Ectodermal cell (in vitro differentiated cells): ENCODE measurements at regions not wholly inside any gene's neighbourhood (a gene's known extent, or its start where the extent isn't known, plus 50 kb on each side); places are given as distances from the start of the nearest gene placed in this dataset.

Experiments used
- H3K27ac ChIP-seq: 2 replicates; pipeline ENCODE4 v1.7.0; 2013; ENCODE audit warnings: mild to moderate bottlenecking, low read depth, low read length; ENCODE audit not compliant: insufficient read depth, poor library complexity, severe bottlenecking
- H3K27me3 ChIP-seq: 2 replicates; pipeline ENCODE4 v1.7.0; 2013; ENCODE audit warnings: mild to moderate bottlenecking, low read length; ENCODE audit not compliant: insufficient read depth, control insufficient read depth, poor library complexity, severe bottlenecking
- H3K36me3 ChIP-seq: one replicate; pipeline ENCODE4 v1.7.0; 2013; ENCODE audit warnings: low read length; ENCODE audit not compliant: control insufficient read depth, insufficient read depth
- H3K4me1 ChIP-seq: one replicate; pipeline ENCODE4 v1.7.0; 2013; ENCODE audit warnings: low read length; ENCODE audit not compliant: control insufficient read depth, insufficient read depth
- H3K4me3 ChIP-seq: 2 replicates; pipeline ENCODE4 v1.7.0; 2013; ENCODE audit warnings: low read depth, low read length, control low read depth; ENCODE audit not compliant: insufficient read depth
- H3K9me3 ChIP-seq: 2 replicates; pipeline ENCODE4 v1.7.0; 2013; ENCODE audit warnings: mild to moderate bottlenecking, low read length, moderate library complexity; ENCODE audit not compliant: control insufficient read depth
- WGBS, 2 experiments: methylation state at CpG; one replicate each; pipeline ENCODE4 v1.1.7; 2013; ENCODE audit warnings: missing lambda C conversion rate in 2 of 2; 5-methylcytosine and 5-hydroxymethylcytosine counted together

DNA sequence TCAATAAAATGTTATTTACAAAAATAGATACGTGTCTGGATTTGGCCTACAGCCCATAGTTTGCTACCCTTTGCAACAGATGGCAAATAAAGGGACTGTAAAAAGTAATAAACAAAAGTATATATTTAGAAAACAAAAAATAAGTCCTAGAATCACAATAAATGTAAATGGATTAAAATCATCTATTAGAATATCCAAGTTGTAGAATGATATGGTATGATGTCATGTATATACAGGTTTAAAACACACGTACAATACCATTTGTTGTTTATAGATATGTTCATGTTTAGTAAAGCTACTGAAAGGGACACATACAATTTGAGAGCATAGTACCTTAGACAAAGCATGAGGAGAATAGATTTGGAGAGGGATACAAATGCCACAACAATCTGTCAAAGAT is 219.5 kb downstream of the BCL11B start:
- no peaks in the 10 kb centered on the region for H3K9me3 ChIP-seq
- no peaks in the 10 kb centered on the region for H3K36me3 ChIP-seq
- no peaks in the 10 kb centered on the region for H3K27me3 ChIP-seq
- H3K4me3 ChIP-seq, result no peak overlapping the region
- peaks cover 3% of the 10 kb centered on the region for H3K4me1 ChIP-seq
- 83% methylated on average over 1 of the region's 2 CpGs; no CpG with 5 or more reads in 1 of the 2 experiments for WGBS, 2 experiments
- H3K27ac ChIP-seq, result no peak overlapping the region

DNA sequence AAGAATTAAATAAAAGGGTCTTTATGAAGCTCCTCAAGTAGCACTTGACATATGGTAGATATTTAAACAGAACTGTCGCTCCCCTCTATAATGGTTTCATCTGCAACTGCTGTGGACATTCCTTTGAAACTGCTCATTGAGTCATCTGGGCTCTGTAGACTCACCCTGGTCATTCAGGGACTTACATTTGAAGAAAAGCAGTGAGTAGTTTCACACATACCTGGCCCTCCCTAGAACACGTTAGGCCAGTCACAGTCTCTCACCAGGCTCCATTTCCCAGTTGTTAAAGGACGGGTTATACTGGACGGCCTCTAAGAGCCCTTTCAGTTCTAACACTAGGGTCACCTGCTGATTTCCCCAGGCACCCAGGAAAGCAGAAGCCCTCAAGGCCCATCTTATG is 217.0 kb downstream of the BCL11B start:
- Histone ChIP-seq H3K4me3 (no peak overlapping the region), H3K4me1 (no peaks in the 10 kb centered on the region), H3K9me3 (no peaks in the 10 kb centered on the region), H3K27me3 (no peaks in the 10 kb centered on the region), H3K36me3 (no peaks in the 10 kb centered on the region), H3K27ac (no peak overlapping the region)
- 77 to 87% methylated on average over 4 of the region's 4 CpGs for WGBS, 2 experiments

DNA sequence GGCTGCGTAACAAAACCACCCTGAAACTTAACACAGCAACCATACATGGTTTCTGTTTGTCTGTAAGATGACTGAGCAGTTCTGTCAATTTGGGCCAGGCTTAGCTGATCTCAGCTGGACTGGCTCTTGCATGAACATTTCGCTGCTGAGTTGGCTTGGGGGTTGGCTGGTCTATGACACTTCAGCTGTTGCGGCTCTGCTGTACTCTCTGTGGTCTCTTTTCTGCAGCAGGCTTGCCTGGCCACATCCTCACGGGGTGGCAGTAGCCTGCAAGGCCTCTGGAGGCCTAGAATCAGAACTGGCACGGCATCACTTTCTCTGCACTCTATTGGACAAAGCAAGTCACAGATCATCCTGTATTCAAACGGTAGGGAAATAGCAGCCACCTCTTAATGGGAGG is 216.2 kb downstream of the BCL11B start:
- no peaks in the 10 kb centered on the region for H3K27me3 ChIP-seq
- no peaks in the 10 kb centered on the region for H3K9me3 ChIP-seq
- 83 to 84% methylated on average over 6 of the region's 6 CpGs for WGBS, 2 experiments
- no peak overlapping the region for H3K27ac ChIP-seq
- no peaks in the 10 kb centered on the region for H3K36me3 ChIP-seq
- no peaks in the 10 kb centered on the region for H3K4me1 ChIP-seq
- H3K4me3 ChIP-seq, result no peak overlapping the region

DNA sequence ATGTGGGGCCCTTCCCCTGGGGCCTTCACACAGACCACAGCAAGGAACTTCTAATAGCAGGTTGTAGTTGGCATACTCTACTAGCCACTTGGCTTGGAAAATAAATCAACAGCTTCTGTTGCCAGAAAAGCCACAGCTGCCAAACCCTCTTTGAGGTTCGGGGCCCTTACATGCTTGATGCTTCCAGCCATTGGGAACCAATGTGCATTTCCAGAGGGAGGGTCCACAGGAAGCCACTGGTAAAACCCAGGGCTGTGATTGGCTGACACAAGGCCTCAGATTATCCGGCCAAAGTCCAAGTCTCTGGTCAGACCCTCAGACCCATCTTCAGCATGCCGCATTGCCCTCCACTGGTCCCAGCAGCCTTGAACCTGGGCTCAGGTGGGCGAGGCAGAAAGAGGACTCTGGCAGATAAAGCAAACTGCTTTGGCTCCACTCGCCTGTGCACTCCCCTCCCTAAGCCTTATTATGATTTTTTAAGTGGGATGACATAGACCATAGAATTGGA is 214.4 kb downstream of the BCL11B start:
- H3K36me3 ChIP-seq, result no peaks in the 10 kb centered on the region
- WGBS, 2 experiments, result 92 to 94% methylated on average over 5 of the region's 5 CpGs
- H3K4me3 ChIP-seq, result no peak overlapping the region

DNA sequence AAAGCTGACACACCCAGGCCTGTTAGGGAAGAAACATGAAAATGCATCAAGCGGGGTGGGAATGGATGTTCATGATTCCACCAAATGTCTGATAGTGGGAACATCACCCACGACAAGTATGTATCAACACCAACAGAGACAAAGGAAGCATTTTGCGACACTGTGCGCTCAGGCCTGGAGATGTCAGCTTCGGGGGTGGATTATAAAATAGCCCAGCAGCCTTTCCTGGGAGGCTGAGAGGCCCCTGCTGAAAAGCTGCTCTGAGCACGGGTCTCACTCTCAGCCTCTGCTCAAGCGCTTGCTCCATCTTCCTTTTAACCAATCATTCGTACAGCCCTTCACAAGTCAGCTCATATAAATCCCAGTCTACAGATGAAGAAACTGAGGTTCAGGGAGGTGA is 213.5 kb downstream of the BCL11B start:
- Histone ChIP-seq H3K36me3 (no peaks in the 10 kb centered on the region), H3K27ac (no peak overlapping the region), H3K4me1 (no peaks in the 10 kb centered on the region), H3K4me3 (no peak overlapping the region), H3K9me3 (no peaks in the 10 kb centered on the region), H3K27me3 (no peaks in the 10 kb centered on the region)
- WGBS, 2 experiments, result 91 to 94% methylated on average over 8 of the region's 8 CpGs

More for the DNA sequence above, 214.4 kb downstream of the BCL11B start:
- H3K4me1 ChIP-seq, result no peaks in the 10 kb centered on the region
- no peaks in the 10 kb centered on the region for H3K9me3 ChIP-seq
- no peaks in the 10 kb centered on the region for H3K27me3 ChIP-seq
- no peak overlapping the region for H3K27ac ChIP-seq

DNA sequence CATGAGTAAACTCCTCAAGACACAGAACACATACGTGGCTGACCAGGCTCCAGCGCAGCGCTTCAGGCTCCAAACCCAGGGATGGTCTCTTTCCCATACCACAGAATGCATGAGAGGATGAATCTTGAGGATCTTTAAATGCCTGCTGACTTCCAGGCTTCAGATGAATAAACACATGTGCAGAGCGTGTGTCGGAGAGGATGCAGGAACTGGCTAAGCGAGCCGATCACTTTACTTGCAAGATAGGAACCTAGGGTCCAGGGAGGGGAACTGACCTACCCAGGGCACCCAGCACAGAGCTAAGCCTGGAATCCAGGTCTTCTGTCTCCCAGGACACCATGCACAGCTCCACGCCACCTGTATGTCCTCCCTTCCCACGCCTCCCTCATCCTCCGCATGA is 209.8 kb downstream of the BCL11B start:
- Histone ChIP-seq H3K4me1 (no peaks in the 10 kb centered on the region), H3K36me3 (no peaks in the 10 kb centered on the region), H3K27ac (no peak overlapping the region), H3K27me3 (no peaks in the 10 kb centered on the region), H3K9me3 (no peaks in the 10 kb centered on the region), H3K4me3 (no peak overlapping the region)
- 94 to 95% methylated on average over 10 of the region's 10 CpGs for WGBS, 2 experiments

DNA sequence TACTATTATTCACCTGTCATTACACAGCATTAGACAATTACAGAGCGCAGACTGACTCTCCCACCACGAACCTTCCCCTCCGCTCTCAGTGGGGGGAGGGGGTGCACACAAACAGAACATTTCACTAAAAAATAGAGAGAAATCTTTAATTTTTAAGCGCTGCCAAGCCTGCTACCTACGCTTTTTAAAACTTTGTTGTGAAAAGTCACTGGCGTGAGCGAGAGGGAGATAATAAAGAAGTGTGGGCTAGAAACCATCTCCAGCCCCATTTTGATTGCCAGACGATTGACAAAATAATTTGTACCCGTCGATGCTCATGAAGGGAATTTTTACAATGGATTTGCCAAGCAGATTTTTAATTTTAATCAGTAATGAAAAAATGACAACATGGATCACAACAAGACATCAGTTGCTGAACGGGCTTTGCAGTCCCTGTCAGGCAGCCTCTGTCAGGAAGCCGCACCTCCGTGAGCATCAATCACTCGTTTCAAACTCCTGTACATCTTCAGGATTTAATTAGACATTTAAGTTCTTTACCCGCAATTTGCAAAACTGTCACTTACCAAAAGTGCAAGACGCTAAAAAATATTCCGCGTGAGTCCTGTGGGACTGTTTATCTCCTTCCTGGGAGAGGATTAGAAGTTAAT is 209.1 kb downstream of the BCL11B start:
- H3K4me3 ChIP-seq, result no peak overlapping the region
- no peaks in the 10 kb centered on the region for H3K9me3 ChIP-seq
- no peaks in the 10 kb centered on the region for H3K36me3 ChIP-seq
- no peaks in the 10 kb centered on the region for H3K27me3 ChIP-seq
- no peak overlapping the region for H3K27ac ChIP-seq
- no peaks in the 10 kb centered on the region for H3K4me1 ChIP-seq
- whole genome bisulfite sequencing, 2 experiments, result 91 to 95% methylated on average over 15 to 17 of the region's 18 CpGs

DNA sequence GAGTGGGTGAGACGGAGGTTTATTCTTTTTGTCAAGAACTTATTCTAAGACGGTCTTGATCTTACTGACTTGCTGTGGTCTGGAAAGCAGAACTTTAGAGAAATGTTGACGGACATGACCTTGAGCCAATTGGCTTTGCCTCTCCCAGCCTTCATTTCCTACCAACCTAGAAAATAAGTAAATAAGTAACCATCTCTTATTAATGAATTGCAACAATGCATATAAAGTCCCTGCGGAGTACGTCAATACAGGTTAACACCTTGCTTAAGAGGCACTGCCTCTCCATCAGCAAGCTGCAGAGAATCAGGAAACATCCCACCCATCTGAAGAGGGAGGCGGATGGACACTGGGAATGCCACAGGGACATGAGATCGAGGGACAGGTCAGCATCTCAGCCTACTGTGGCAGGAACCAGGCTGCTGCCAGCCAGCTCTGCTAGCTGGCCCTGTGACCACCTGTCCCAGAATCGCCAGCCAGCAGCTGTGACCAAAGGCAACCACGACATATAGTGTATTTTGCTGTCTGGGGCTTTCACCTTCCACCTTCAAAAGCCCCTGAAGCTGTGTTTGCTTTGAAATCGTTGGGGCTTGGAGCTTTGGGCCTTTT is 208.3 kb downstream of the BCL11B start:
- no peak overlapping the region for H3K4me3 ChIP-seq
- H3K27ac ChIP-seq, result no peak overlapping the region
- H3K27me3 ChIP-seq, result no peaks in the 10 kb centered on the region
- no peaks in the 10 kb centered on the region for H3K4me1 ChIP-seq
- no peaks in the 10 kb centered on the region for H3K36me3 ChIP-seq
- WGBS, 2 experiments, result 91 to 99% methylated on average over 10 of the region's 10 CpGs
- no peaks in the 10 kb centered on the region for H3K9me3 ChIP-seq

DNA sequence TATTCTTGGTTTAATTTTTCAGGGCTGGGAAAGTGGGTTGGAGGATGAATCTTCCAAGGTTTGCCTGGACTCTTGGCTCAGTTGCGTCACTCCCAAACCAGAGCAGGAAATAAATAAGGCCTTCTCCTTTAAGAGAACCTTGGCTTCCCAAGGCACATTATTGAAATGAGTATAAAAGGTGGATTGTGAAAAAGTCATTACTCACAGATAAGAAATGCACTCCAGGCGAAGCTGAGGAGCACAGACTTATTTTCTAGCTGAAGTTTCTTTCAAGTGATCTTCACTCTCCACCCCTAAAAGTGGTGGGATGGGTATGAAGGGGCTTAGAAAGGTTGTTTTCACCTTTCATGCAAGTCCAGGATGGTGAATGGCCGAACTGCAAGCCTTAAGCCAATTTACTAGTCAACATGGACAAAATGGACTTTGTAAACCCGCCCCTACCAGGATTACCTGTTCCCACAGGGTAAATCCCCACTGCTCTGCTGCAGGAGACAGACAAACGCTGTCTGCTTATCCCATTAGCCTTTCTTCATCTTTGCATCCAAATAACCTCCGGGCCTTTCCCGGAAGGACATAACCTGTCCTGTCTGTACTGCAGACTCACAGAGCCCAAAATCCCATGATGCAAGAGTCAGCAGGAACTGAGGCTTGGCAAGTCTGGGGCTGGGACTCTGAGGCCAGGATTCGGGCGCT is 207.6 kb downstream of the BCL11B start:
- WGBS, 2 experiments, result 88 to 92% methylated on average over 8 to 9 of the region's 9 CpGs
- Histone ChIP-seq H3K4me1 (no peaks in the 10 kb centered on the region), H3K27ac (no peak overlapping the region), H3K4me3 (no peak overlapping the region), H3K27me3 (no peaks in the 10 kb centered on the region), H3K36me3 (no peaks in the 10 kb centered on the region), H3K9me3 (no peaks in the 10 kb centered on the region)

GRCh38 chr14:99065551-99065950 is 206.4 kb downstream of the BCL11B start:
- Histone ChIP-seq H3K27ac (no peak overlapping the region), H3K4me1 (no peaks in the 10 kb centered on the region), H3K36me3 (no peaks in the 10 kb centered on the region), H3K4me3 (no peak overlapping the region), H3K9me3 (no peaks in the 10 kb centered on the region), H3K27me3 (no peaks in the 10 kb centered on the region)
- WGBS, 2 experiments, result 85 to 90% methylated on average over 3 of the region's 3 CpGs
